ENCODE measurements at regions not wholly inside any gene's neighbourhood (a gene's known extent, or its start where the extent isn't known, plus 50 kb on each side); places are given as distances from the start of the nearest gene placed in this dataset.

GRCh38 chr11:112899235-112900006, 61.8 kb upstream of the NCAM1 start:
- DNase-seq (ENCODE audit: low read depth) = no peak
- no peak for TF ChIP-seq CTCF (IDR thresholded peaks at IDR 0.05; ENCODE audit: control insufficient read depth, insufficient read depth, low read depth, low read length, missing control alignments)
- no peak overlapping the region for H3K4me3 ChIP-seq (ENCODE audit: control insufficient read depth, low read depth, low read length)

GRCh38 chr11:112901924-112902323, 59.3 kb upstream of the NCAM1 start:
- no peak overlapping the region for H3K4me3 ChIP-seq (ENCODE audit: control insufficient read depth, low read depth, low read length)
- no peak for DNase-seq (ENCODE audit: low read depth)
- TF ChIP-seq CTCF (IDR thresholded peaks at IDR 0.05; ENCODE audit: control insufficient read depth, insufficient read depth, low read depth, low read length, missing control alignments) = no peak

GRCh38 chr11:112902361-112903011, 58.7 kb upstream of the NCAM1 start:
- TF ChIP-seq CTCF (IDR thresholded peaks at IDR 0.05; ENCODE audit: control insufficient read depth, insufficient read depth, low read depth, low read length, missing control alignments) = no peak
- no peak overlapping the region for H3K4me3 ChIP-seq (ENCODE audit: control insufficient read depth, low read depth, low read length)
- DNase-seq (ENCODE audit: low read depth) = no peak

DNA sequence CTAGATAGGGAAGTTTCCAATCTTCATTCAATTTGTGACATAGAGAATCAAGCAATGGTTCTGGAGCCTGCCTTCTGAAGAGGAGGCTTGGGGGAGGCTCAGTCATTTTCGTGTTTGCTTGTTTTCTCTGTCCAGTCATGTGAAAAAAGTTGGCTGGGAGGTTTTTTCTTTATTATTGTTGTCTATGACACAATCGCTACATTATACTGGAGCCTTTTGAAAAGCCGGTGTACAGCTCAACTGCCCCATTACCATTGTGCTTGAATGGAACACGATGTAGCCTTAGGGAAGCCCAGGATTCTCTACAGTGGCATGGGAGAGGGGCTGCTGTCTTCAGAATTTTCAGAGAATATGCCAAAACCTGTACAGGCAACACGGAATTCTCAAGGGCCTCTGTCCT, 57.9 kb upstream of the NCAM1 start:
- no peak for TF ChIP-seq CTCF (IDR thresholded peaks at IDR 0.05; ENCODE audit: control insufficient read depth, insufficient read depth, low read depth, low read length, missing control alignments)
- no peak overlapping the region for H3K4me3 ChIP-seq (ENCODE audit: control insufficient read depth, low read depth, low read length)
- no peak for DNase-seq (ENCODE audit: low read depth)

DNA sequence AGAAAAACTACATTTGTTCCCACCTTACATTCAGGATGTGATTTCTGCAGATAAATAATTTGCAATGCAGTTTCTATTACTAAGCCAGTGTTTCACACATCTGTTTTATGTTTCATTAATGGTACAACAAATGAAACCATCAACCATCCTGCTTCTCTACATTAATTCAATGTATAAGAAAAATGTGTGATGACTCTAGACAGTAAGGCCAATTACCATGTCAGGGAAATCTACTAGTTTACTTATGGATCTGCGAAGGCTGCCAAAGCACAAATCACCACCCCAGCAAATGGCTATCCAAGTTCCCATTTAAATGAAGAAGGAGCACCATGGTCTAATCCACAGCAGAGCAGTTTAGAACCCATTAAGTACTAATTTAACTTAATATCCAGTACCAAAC, 50.1 kb upstream of the NCAM1 start:
- TF ChIP-seq CTCF (IDR thresholded peaks at IDR 0.05; ENCODE audit: control insufficient read depth, insufficient read depth, low read depth, low read length, missing control alignments) = no peak
- DNase-seq (ENCODE audit: low read depth) = no peak
- no peak overlapping the region for H3K4me3 ChIP-seq (ENCODE audit: control insufficient read depth, low read depth, low read length)
